SU-DHL-6 (cell line): ENCODE measurements at regions not wholly inside any gene's neighbourhood (a gene's known extent, or its start where the extent isn't known, plus 50 kb on each side); places are given as distances from the start of the nearest gene placed in this dataset.

Source experiments
- EZH2phosphoT487 ChIP-seq: fragments of 200-600 bp; sonication (generic), shearing (Covaris generic); conservative IDR thresholded peaks from 2 replicates; pipeline ENCODE4 v1.6.1; 2018; ENCODE audit warnings: mild to moderate bottlenecking, antibody characterized with exemption, low read length, moderate library complexity, mixed read lengths
- TF ChIP-seq, protein P1 (sequence below): fragments of 200-600 bp; sonication (generic); IDR thresholded peaks from one replicate; pipeline ENCODE4 v1.5.1; 2017; ENCODE audit warnings: antibody characterized with exemption, mild to moderate bottlenecking, low read length, moderate library complexity; ENCODE audit not compliant: insufficient read depth, poor library complexity, severe bottlenecking

DNA sequence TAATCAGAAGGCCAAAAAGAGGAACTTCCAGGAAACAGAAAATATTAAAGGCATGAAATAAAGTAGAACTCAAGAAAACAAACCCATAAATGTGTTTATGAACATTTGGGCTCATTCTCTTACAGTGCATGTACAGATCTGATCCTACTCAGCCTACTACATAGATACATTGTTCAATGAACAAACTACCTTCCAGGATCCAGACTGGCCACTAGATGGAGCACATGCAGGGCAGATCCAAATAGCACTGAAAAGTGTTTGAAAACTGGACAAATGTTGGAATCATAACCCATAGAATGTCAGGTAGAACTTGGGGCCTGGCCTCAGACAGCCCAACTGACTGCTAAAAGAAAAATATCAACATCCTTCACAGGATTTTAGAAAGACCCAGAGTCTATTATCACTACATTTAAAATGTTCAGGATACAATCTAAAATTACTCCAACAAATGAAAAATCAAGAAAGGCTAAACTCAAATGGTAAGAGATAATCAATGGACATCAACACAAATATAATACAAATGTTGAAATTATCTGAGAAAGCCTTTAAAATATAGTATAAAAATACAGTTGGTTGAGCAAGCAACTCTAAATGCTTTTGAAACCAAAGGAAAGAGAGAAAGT, 122.4 kb upstream of the NUDT7 start:
- TF ChIP-seq, protein P1, sequence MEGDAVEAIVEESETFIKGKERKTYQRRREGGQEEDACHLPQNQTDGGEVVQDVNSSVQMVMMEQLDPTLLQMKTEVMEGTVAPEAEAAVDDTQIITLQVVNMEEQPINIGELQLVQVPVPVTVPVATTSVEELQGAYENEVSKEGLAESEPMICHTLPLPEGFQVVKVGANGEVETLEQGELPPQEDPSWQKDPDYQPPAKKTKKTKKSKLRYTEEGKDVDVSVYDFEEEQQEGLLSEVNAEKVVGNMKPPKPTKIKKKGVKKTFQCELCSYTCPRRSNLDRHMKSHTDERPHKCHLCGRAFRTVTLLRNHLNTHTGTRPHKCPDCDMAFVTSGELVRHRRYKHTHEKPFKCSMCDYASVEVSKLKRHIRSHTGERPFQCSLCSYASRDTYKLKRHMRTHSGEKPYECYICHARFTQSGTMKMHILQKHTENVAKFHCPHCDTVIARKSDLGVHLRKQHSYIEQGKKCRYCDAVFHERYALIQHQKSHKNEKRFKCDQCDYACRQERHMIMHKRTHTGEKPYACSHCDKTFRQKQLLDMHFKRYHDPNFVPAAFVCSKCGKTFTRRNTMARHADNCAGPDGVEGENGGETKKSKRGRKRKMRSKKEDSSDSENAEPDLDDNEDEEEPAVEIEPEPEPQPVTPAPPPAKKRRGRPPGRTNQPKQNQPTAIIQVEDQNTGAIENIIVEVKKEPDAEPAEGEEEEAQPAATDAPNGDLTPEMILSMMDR = peak; percentile 81
- TF ChIP-seq EZH2phosphoT487 = no peak
